Endothelial cell of hepatic sinusoid (primary cell): ENCODE measurements at regions not wholly inside any gene's neighbourhood (a gene's known extent, or its start where the extent isn't known, plus 50 kb on each side); places are given as distances from the start of the nearest gene placed in this dataset.

Source experiments
- in situ Hi-C: cut with HindIII; loops from 2 replicates; pipeline ENCODE4 v1.10.0; 2017; ENCODE audit warnings: low sequenced_read_pairs

DNA sequence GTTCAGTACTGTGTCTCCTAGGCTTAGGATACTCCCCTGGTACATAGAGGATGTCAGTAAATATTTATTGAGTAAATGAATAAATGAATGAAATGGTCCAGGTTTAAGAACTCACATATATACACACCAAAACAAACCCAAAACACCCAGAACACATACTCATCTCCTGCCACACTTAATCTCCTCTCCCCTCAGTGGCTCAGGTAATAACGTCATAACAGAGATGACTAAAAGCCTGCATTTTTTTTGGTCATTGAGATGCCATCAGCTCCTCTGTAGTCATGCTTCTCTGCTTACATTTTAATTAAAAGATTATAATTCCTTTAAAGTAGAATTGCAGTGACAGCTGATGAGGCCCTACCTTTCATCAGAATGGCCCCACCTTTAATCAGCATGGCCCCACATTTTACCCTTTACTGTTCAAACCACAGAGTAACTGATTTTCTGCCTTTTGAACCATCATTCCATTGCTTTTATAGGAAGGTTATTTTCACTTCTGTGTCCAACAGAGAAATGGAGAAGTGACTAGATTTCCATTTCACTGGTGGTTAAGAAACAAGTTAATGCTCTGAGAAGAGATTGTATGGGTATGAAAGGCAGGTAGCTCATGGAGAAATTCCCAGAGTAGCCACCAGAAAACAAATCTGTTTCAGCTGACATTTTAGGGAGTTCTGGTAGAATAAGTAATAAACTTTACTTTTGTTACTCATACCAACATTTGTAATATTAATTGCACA is 193.4 kb upstream of the ATP2B1 start:
- in situ Hi-C loops = no loop called here

DNA sequence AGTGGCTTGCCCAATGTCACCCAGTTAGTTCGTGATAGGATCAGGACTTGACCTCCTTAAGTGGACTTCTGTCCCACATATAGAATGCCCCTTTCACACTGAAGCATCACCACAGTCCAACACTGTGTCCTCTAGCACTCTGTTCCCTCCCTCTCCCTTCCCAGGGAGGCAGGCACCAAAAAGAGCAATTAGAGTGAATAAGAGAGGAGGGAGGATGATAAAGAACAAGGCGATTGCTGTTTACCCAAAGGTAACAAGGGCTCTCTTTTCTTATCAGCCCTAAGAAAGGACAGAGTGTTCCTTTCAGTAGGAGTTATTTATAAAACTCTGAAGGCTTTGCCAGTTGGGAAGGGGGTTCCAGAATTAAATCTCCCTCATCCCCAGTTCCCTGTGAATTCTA is 192.7 kb upstream of the ATP2B1 start:
- in situ Hi-C loops = no loop called here

DNA sequence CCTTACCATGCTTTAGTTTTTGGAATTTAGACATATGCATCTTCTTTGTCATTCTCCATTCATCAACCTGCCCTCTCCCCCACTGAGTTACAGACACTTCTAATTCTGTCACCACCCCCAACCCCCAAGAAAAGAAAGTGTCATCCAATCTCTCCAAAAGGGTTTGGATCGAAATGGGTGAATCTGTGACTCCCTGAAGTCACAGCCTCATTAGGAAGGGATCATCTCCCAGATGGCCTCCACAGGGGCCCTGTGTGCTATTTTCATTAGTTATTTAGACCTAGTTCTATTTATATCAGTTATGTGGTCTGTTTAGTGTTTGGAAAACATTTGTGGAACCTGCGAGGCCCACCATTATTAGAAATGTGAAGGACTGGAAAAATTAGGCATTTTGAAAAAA is 191.0 kb upstream of the ATP2B1 start:
- in situ Hi-C loops = no loop called here

DNA sequence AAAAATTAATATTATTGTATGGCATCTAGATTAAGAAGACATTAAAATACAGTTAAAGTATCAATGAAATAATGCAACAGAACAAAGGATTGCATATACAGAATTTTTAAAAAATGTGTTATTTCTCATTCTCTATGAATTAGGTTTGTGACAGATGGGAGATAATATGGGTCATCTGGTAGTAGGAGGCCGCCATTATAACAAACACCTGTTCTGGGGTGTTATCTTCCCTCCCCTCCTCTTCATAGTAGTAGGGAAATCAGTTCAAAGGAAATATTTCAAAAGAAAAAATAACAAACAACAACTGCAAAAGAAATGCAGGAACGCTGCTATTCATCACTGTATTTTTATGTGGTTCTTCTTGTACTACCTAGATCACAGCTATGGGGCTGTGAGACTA is 187.0 kb upstream of the ATP2B1 start:
- in situ Hi-C loops = no loop called here

DNA sequence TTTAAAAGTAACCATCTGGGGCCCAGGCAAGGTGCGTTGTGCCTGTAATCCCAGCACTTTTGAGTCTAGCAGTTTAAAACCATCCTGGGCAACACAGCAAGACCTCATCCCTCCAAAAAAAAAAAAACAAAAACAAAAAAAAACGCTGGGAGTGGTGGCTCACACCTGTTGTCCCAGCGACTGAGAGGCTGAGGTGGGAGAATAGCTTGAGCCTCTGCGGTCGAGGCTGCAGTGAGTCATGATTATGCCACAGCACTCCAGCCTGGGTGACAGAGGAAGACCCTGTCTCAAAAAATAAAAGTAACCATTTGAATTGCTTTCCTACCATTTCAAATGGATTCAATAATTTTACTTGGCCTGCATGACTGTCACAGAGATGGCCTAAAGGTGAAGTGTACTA is 186.5 kb upstream of the ATP2B1 start:
- in situ Hi-C loops = no loop called here

DNA sequence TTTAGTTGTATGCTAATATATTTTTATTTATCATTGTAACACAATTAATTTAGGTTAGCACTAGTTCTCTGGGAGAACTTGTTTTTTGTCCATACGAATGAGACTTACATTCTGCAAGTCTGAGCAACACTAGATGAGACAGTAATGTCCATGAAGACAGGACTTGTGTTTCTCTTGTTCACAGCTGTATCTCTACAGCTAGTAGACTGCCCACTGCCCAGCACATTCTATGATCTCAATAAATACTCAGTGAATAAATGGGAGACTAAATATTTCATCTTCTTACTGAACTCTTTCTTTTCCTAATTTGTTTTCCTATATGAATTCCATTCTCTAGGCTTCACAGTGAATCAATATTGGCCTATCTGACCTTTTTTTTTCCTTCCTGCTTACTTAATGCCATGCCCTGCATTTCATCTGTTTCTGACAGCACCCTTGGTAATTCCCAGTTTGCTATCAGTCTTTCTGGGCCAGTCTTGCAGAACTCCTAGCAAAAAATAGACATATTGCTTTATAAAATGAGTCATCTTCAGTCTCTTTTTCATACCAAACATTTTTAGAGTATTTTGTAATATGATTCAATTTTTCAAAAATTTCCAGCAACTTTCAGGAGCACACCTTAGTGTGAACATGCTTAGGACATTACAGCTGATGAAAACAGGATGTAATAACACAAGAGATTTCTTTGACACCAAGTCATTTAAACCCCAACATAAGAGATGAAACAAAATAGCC is 185.5 kb upstream of the ATP2B1 start:
- in situ Hi-C loops = no loop called here

DNA sequence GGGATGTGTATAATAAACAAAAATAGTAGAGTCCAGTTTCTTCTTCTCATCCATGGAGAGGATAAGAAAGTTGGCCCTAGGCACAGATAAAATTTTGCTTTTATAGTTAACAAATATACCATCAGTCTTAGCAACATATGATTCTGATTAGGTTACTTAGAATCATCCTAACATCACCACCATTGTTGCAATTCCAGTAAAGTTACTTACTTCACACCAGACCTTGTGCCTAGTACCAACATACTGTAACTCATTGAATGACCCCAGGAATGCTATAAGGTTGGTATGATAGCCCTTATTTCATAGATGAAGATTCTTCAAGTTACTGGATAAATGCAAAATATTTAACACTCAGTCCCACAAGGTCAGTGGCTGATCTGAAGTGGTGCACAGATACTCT is 183.8 kb upstream of the ATP2B1 start:
- in situ Hi-C loops = no loop called here

DNA sequence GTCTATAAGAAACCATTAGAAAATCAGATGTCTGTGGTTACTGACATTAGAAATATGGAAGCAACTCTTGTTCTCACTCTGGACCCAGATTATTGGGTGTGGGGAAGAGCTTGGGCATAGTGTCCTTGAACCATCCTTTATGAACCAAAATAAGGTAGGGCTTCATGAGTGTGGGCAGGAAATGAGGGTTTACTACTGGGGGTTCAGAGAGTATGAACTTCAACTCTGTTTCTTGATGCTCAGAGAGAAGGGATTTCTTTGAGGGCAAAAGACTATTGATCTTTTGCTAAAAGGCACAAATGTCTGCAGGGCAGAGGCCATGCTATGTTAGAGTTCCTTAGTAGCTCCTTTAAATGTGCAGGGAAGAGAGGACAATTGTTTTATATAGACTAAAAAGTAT is 183.3 kb upstream of the ATP2B1 start:
- in situ Hi-C loops = no loop called here

DNA sequence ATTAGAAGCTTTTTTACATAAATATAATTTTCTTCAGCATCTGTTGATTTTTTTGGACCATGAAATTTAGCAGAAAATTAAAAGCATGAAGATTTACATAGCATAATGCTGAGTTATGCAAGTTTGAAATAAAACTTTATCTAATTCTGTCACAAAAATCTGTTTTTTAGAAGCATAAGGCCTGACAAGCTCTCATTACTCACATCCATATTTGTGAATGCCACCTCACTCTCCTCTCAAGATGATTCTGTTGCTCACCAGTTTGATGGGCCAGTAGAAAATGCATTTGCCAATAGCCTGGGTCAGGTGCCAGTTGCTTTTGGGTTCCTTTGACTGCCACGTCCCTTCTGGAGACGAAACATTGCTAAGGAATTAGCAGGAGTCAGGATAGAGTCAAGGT is 181.5 kb upstream of the ATP2B1 start:
- in situ Hi-C loops = no loop called here

DNA sequence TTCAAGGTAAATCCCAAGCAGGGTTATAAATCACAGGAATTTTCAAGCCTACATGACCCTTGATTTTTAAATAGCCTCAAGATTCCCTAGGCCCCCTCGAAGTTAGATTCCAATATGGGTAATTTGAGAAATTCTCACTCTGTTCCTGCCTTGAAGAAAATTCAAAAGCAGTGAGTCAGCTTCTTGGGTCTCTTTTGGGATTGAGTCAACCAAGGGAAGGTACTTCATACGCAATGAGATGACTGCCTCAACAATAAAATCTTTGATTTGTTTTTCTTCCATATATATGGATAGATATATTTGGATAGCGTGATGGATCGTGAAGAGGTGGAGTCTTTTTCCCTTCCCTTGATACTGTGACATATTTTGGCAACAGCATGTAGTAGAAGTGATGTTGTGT is 180.4 kb upstream of the ATP2B1 start:
- in situ Hi-C loops = no loop called here

DNA sequence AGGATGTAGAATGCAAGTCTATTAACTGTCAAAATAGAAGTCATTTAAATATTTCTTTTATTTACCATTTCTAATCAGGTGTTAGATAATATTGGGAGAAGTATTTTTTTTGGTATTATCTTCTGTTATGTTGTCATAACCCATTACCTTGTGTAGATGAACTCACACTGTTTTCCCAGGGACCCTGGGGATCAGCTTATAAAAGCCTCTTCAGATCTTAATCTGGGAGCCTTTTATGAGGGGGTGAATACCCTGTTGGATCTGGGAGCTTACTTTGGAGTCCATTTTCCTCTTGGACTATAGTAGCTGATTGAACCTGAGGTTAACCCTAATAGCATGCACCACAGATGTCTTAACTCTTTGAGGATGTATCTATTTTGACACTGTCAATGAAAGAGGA is 176.3 kb upstream of the ATP2B1 start:
- in situ Hi-C loops = no loop called here

DNA sequence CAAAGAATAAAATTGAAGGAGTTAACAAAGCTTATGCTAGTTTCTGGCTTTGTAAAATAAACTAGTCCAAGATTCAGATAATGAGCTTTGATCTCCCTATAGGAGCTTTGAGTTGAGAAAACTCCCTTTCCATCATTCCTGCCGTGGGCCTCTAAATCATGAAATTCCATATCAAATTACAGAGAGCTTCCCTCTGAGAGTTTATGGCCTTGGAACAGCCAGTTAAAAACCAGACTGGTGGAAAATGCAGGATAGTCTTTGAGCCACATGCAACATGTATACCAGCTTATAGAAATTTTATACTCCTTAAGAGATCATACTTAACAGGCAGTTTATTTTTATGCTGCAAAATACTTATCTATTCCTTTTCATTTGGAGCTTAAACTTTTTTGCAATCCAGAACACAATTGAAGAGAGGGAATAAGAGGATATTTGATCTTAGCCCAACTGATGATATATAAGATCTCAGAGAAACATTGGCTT is 175.8 kb upstream of the ATP2B1 start:
- in situ Hi-C loops = no loop called here

DNA sequence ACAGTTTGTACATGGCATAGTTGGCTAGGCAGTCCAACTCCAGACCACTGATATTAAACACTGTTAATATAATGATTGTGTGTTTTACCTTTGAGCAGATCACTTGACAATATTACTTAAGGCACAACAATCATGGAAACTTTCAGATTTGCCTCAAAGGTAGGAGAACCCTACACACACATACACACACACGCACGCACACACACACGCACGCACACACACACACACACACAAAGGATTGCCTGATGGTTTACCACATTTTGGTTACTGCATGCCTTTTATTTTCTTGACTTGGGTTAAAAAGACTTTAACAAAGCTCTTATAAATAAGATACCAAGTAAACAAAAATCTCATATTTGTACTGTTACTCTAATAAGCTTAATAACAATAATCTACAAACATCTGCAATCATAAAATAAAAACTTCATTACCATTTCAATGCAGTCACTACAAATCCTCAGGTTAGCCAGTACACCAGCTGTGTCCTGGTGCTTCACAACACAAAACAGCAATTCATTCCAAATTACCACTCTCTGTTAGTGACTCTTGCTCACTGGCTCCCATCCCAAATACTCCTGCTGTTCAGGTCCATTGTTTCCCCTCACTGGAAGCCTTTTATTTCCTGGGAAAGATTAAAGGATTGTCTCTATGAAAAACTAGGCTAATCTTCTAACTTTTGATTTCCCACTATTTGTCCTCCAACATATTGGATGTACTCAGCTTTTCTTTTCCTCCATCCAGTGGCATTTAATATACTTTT is 175.2 kb upstream of the ATP2B1 start:
- in situ Hi-C loops = no loop called here

DNA sequence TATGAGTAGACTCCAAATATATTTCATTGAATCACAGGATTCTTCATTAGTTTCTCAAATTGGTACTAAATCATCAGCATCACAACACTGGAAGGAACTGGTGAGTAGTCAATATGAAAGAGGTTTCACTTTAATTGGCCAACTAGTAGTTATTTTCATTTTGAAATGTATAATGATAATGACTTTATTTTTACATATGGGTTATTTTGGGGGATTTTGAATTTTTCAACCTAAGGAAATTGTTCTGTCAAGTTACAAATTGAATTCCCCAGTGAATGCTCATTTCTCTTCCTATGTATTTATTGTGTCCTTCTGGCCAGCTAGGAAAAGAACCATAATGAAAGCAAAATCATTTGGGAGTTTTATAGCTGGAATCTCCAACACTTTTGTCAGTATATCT is 174.2 kb upstream of the ATP2B1 start:
- in situ Hi-C loops = no loop called here

DNA sequence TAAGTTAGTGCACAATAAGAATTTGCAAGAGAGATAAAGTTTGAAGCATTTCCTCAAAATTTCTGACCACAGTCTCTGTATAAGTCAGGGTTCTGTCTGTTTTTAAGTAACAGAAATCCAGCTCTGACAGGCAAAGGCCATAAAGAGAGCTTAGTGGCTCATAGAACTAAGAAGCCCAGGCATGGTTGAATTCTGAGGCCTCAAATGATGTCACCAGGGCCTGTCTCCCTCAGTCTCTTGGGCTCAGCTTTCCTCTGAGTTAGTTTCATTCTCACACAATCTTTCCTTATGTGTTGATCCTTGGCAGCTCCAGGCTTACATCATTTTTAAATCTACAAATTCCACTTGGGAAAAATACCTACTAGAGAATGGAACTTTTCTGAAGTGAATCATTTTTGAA is 173.4 kb upstream of the ATP2B1 start:
- in situ Hi-C loops = no loop called here

DNA sequence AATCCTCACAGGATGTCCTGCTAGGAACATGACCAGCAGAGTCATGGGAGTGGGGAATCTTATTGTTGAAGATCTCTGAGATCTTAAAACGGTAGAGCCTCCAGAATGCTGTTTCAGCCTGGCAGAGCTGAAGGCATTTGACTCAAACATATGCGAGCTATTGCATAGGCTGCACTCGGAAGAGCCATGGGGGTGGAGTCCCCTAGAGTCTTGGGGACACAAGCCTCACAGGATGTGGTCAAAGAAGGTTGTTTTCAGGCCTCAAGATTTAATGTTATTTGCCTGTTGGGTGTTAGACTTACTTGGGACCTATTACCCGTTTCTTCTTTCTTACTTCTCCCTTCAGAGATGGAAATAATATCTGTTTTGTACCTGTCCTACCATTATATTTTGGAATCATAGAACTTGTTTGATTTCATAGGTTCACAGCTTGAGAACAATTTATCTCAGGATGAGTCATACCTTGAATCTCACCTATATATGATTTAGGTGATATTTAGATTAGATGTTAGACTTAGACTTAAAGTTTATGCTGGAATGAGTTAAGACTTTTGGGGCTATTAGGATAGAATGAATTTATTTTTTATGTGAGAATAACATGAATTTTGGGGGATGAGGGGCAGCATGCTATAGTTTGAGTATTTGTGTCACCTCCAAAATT is 172.2 kb upstream of the ATP2B1 start:
- in situ Hi-C loops = no loop called here

DNA sequence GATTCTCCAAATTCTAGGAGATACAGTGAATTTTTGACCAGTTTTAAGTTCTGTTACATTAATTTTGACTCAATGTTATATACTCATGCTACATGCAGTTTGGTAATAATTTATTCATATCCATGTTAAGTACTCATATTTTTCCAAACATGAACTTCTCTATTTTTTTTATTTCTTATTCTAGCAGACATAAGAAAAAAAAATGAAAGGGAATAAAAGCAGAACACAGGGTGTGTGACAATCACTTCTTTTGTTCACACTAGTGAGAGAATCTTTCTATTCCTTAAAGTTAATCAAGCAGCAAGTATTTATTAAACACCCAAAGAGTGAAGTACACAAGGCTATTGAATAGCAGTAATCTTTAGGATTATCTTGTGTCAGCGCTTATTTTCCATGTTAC is 171.1 kb upstream of the ATP2B1 start:
- in situ Hi-C loops = no loop called here

DNA sequence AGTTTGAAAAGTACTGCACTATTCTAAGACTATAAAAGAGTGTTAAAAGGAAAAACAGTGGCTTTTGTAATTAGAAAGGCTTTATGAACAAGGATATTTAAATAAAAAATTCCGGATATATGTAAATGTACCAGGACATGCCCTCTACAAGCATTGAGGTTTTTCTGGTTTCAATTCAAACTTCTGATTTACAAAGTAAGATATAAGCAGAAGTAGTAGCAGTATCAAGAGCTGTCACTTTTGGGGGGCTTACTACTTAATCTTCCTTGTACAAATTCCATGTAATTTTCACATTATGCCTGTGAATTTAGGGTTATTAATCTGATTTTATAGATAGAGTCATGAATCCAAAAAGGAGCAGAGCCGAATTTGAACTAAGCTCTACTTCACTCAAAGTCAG is 170.3 kb upstream of the ATP2B1 start:
- in situ Hi-C loops = no loop called here

DNA sequence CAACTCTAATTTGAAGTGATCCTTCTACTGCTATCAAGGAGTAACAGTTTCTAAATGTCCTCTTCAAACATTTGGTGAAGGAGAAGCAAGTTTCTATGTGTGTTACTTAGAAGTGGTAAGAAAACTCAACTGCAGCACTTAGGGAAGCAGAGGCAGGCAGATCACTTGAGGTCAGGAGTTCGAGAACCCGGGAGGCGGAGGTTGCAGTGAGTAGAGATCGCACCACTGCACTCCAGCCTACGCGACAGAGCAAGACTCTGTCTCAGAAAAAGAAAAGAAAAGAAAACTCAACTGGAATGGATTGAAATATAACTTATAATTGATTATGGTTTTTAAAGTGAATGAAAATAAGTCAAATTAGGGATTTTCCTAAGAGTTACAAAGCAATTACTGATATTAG is 169.7 kb upstream of the ATP2B1 start:
- in situ Hi-C loops = no loop called here

DNA sequence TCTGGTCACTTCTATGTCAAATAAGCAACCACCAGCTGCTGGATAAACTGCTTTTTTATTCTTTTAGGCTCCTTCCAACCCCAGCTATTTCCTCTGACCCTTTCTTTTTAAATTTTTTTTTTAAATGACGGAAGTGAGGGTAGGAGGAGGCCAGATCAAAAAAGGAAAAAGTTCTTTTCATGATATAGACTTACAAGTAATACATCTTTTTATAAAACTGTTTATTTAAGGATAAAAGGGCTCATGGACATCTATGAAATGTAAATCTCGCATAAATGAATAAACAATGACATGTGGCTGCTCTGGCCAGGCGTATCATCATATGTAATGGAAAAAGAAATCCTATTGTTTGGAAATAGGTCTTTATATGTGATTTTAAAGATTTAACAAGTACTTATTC is 169.0 kb upstream of the ATP2B1 start:
- in situ Hi-C loops = no loop called here

DNA sequence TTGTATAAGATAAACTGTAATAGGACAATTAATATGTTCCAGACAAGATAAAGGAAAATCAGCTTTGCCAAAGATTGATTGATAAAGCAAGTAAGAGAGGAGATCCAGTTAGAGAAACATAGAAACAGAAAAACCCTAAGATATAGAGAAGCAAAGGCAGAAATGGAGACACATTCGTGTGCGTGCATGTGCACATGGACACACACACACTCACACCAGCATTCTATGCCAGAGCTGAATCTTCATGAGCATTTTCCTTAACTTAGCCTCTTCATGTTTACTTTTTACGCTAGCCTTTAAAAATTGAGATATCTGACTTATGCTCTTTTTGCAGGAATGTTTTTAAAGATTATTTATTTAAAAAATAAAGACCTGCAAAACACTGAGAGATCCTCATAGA is 168.5 kb upstream of the ATP2B1 start:
- in situ Hi-C loops = no loop called here
